ENCODE measurements at regions not wholly inside any gene's neighbourhood (a gene's known extent, or its start where the extent isn't known, plus 50 kb on each side); places are given as distances from the start of the nearest gene placed in this dataset.
A peak's percentile ranks its signal among the peaks of the same experiment; 100 is the strongest.

GRCh38 chr1:229753764-229754551 is 127.9 kb downstream of the URB2 start:
- H3K9me3 Mint-ChIP-seq: peaks cover 6% of the 10 kb centered on the region
- DNase-seq (no peak), ATAC-seq (peak; percentile 54 to 63)
- H3K4me3 Mint-ChIP-seq: peak overlapping the region; percentile 42
- peaks cover 13% of the 10 kb centered on the region for H3K4me1 Mint-ChIP-seq (ENCODE audit: low read depth)
- H3K27me3 Mint-ChIP-seq (ENCODE audit: low read depth): peaks cover under 1% of the 10 kb centered on the region
- H3K36me3 Mint-ChIP-seq (ENCODE audit: insufficient read depth): no peaks in the 10 kb centered on the region

- ATAC-seq: no peak
- no peak for DNase-seq
- no peaks in the 10 kb centered on the region for H3K36me3 Mint-ChIP-seq (ENCODE audit: insufficient read depth)
- H3K4me1 Mint-ChIP-seq (ENCODE audit: low read depth): peaks cover 13% of the 10 kb centered on the region
- H3K27me3 Mint-ChIP-seq (ENCODE audit: low read depth): peaks cover 1% of the 10 kb centered on the region
- H3K4me3 Mint-ChIP-seq: no peak overlapping the region
- peaks cover 6% of the 10 kb centered on the region for H3K9me3 Mint-ChIP-seq
Measured at GRCh38 chr1:229756666-229757065, 130.6 kb downstream of the URB2 start.

GRCh38 chr1:229757226-229757625 is 131.2 kb downstream of the URB2 start:
- H3K9me3 Mint-ChIP-seq: peaks cover 6% of the 10 kb centered on the region
- no peaks in the 10 kb centered on the region for H3K36me3 Mint-ChIP-seq (ENCODE audit: insufficient read depth)
- peaks cover 13% of the 10 kb centered on the region for H3K4me1 Mint-ChIP-seq (ENCODE audit: low read depth)
- H3K27me3 Mint-ChIP-seq (ENCODE audit: low read depth): peaks cover 1% of the 10 kb centered on the region
- no peak for ATAC-seq
- DNase-seq: no peak
- no peak overlapping the region for H3K4me3 Mint-ChIP-seq

- ATAC-seq: no peak
- no peak for DNase-seq
- no peak overlapping the region for H3K4me3 Mint-ChIP-seq
Measured at GRCh38 chr1:229758101-229759036, 132.3 kb downstream of the URB2 start.

GRCh38 chr1:229759037-229759435 is 133.0 kb downstream of the URB2 start:
- ATAC-seq (no peak), DNase-seq (no peak)
- Mint-ChIP-seq H3K27me3 (ENCODE audit: low read depth) (peaks cover 1% of the 10 kb centered on the region), H3K4me3 (no peak overlapping the region), H3K4me1 (ENCODE audit: low read depth) (peaks cover 8% of the 10 kb centered on the region), H3K36me3 (ENCODE audit: insufficient read depth) (no peaks in the 10 kb centered on the region), H3K9me3 (peaks cover 6% of the 10 kb centered on the region)

More at GRCh38 chr1:229758101-229759036, 132.3 kb downstream of the URB2 start:
- no peaks in the 10 kb centered on the region for H3K36me3 Mint-ChIP-seq (ENCODE audit: insufficient read depth)
- H3K27me3 Mint-ChIP-seq (ENCODE audit: low read depth): peaks cover 1% of the 10 kb centered on the region
- H3K9me3 Mint-ChIP-seq: peaks cover 6% of the 10 kb centered on the region
- peaks cover 13% of the 10 kb centered on the region for H3K4me1 Mint-ChIP-seq (ENCODE audit: low read depth)

- ATAC-seq (no peak), DNase-seq (no peak)
- H3K4me1 Mint-ChIP-seq (ENCODE audit: low read depth): peaks cover 2% of the 10 kb centered on the region
- peaks cover 6% of the 10 kb centered on the region for H3K9me3 Mint-ChIP-seq
- no peak overlapping the region for H3K4me3 Mint-ChIP-seq
- H3K36me3 Mint-ChIP-seq (ENCODE audit: insufficient read depth): no peaks in the 10 kb centered on the region
- peaks cover 1% of the 10 kb centered on the region for H3K27me3 Mint-ChIP-seq (ENCODE audit: low read depth)
Measured at GRCh38 chr1:229759586-229759985, 133.5 kb downstream of the URB2 start.

- H3K9me3 Mint-ChIP-seq: peaks cover 6% of the 10 kb centered on the region
- ATAC-seq: no peak
- no peaks in the 10 kb centered on the region for H3K36me3 Mint-ChIP-seq (ENCODE audit: insufficient read depth)
- peaks cover 1% of the 10 kb centered on the region for H3K27me3 Mint-ChIP-seq (ENCODE audit: low read depth)
- H3K4me1 Mint-ChIP-seq (ENCODE audit: low read depth): no peaks in the 10 kb centered on the region
- DNase-seq: no peak
- H3K4me3 Mint-ChIP-seq: no peak overlapping the region
Measured at GRCh38 chr1:229760478-229760996, 134.5 kb downstream of the URB2 start.

- no peak for DNase-seq
- H3K36me3 Mint-ChIP-seq (ENCODE audit: insufficient read depth): no peaks in the 10 kb centered on the region
- peaks cover 11% of the 10 kb centered on the region for H3K27me3 Mint-ChIP-seq (ENCODE audit: low read depth)
- ATAC-seq: no peak
- no peaks in the 10 kb centered on the region for H3K4me1 Mint-ChIP-seq (ENCODE audit: low read depth)
- no peak overlapping the region for H3K4me3 Mint-ChIP-seq
- H3K9me3 Mint-ChIP-seq: no peaks in the 10 kb centered on the region
Measured at GRCh38 chr1:229762891-229763290, 136.8 kb downstream of the URB2 start.

- no peaks in the 10 kb centered on the region for H3K9me3 Mint-ChIP-seq
- H3K27me3 Mint-ChIP-seq (ENCODE audit: low read depth): peaks cover 22% of the 10 kb centered on the region
- ATAC-seq (no peak), DNase-seq (no peak)
- H3K36me3 Mint-ChIP-seq (ENCODE audit: insufficient read depth): no peaks in the 10 kb centered on the region
- H3K4me3 Mint-ChIP-seq: no peak overlapping the region
- H3K4me1 Mint-ChIP-seq (ENCODE audit: low read depth): no peaks in the 10 kb centered on the region
Measured at GRCh38 chr1:229768232-229768631, 142.2 kb downstream of the URB2 start.

- no peak overlapping the region for H3K4me3 Mint-ChIP-seq
- H3K27me3 Mint-ChIP-seq (ENCODE audit: low read depth): peaks cover 28% of the 10 kb centered on the region
- H3K36me3 Mint-ChIP-seq (ENCODE audit: insufficient read depth): no peaks in the 10 kb centered on the region
- ATAC-seq (no peak), DNase-seq (no peak)
- H3K9me3 Mint-ChIP-seq: no peaks in the 10 kb centered on the region
- no peaks in the 10 kb centered on the region for H3K4me1 Mint-ChIP-seq (ENCODE audit: low read depth)
Measured at GRCh38 chr1:229769006-229769405, 143.0 kb downstream of the URB2 start.

- Mint-ChIP-seq H3K36me3 (ENCODE audit: insufficient read depth) (no peaks in the 10 kb centered on the region), H3K4me3 (no peak overlapping the region), H3K4me1 (ENCODE audit: low read depth) (no peaks in the 10 kb centered on the region), H3K9me3 (no peaks in the 10 kb centered on the region), H3K27me3 (ENCODE audit: low read depth) (peaks cover 30% of the 10 kb centered on the region)
- DNase-seq: no peak
- no peak for ATAC-seq
Measured at GRCh38 chr1:229769809-229770208, 143.8 kb downstream of the URB2 start.

GRCh38 chr1:229778794-229779193 is 152.7 kb downstream of the URB2 start:
- no peak for ATAC-seq
- Mint-ChIP-seq H3K36me3 (ENCODE audit: insufficient read depth) (no peaks in the 10 kb centered on the region), H3K9me3 (no peaks in the 10 kb centered on the region)

GRCh38 chr1:229781453-229781852 is 155.4 kb downstream of the URB2 start:
- peaks cover 8% of the 10 kb centered on the region for H3K27me3 Mint-ChIP-seq (ENCODE audit: low read depth)
- DNase-seq (no peak), ATAC-seq (no peak)
- H3K36me3 Mint-ChIP-seq (ENCODE audit: insufficient read depth): no peaks in the 10 kb centered on the region
- H3K9me3 Mint-ChIP-seq: no peaks in the 10 kb centered on the region
- H3K4me3 Mint-ChIP-seq: no peak overlapping the region
- H3K4me1 Mint-ChIP-seq (ENCODE audit: low read depth): no peaks in the 10 kb centered on the region

More at GRCh38 chr1:229778794-229779193, 152.7 kb downstream of the URB2 start:
- H3K4me3 Mint-ChIP-seq: no peak overlapping the region
- no peak for DNase-seq
- H3K4me1 Mint-ChIP-seq (ENCODE audit: low read depth): no peaks in the 10 kb centered on the region
- H3K27me3 Mint-ChIP-seq (ENCODE audit: low read depth): peaks cover 16% of the 10 kb centered on the region

GRCh38 chr1:229782469-229782868 is 156.4 kb downstream of the URB2 start:
- H3K36me3 Mint-ChIP-seq (ENCODE audit: insufficient read depth): no peaks in the 10 kb centered on the region

More at GRCh38 chr1:229782469-229782868, 156.4 kb downstream of the URB2 start:
- Mint-ChIP-seq H3K9me3 (no peaks in the 10 kb centered on the region), H3K27me3 (ENCODE audit: low read depth) (peaks cover 8% of the 10 kb centered on the region), H3K4me1 (ENCODE audit: low read depth) (no peaks in the 10 kb centered on the region), H3K4me3 (no peak overlapping the region)
- ATAC-seq (no peak), DNase-seq (no peak)

Data from activated T-cell treated with anti-CD3 and anti-CD28 coated beads, Interleukin-2, amount 50 U/mL, for 4 hours (primary cell).